HG02938 (cell line): ENCODE measurements at regions not wholly inside any gene's neighbourhood (a gene's known extent, or its start where the extent isn't known, plus 50 kb on each side); places are given as distances from the start of the nearest gene placed in this dataset.

Experiments
- ATAC-seq: cut with Tn5 transposase; IDR thresholded peaks from one replicate; pipeline ENCODE4 v1.9.1; 2021; ENCODE audit warnings: mild to moderate bottlenecking, moderate library complexity; ENCODE audit not compliant: unreplicated experiment

- ATAC-seq = no peak
Measured at GRCh38 chr2:236317938-236318396, 53.8 kb upstream of the ASB18 start.

DNA sequence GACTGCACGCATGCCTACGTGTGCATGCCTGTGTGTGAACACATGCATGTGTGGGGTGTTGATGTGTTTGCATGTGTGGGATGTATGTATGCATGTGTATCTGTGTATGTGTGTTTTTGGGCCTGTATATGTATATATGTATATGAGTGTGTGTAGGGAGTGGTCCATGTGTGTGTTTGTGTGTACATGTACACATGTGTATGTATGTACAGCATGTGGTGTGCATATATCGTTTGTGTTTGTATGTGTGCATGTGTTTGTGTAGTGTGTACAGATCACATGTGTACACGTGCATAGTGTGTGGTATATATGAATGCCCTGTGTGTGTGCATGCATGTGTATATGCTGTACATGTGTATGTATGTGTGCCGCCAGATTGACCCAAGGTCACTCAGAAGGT, 54.2 kb upstream of the ASB18 start:
- no peak for ATAC-seq

GRCh38 chr2:236319036-236319435, 54.8 kb upstream of the ASB18 start:
- no peak for ATAC-seq

GRCh38 chr2:236321415-236321814, 57.2 kb upstream of the ASB18 start:
- ATAC-seq = no peak

DNA sequence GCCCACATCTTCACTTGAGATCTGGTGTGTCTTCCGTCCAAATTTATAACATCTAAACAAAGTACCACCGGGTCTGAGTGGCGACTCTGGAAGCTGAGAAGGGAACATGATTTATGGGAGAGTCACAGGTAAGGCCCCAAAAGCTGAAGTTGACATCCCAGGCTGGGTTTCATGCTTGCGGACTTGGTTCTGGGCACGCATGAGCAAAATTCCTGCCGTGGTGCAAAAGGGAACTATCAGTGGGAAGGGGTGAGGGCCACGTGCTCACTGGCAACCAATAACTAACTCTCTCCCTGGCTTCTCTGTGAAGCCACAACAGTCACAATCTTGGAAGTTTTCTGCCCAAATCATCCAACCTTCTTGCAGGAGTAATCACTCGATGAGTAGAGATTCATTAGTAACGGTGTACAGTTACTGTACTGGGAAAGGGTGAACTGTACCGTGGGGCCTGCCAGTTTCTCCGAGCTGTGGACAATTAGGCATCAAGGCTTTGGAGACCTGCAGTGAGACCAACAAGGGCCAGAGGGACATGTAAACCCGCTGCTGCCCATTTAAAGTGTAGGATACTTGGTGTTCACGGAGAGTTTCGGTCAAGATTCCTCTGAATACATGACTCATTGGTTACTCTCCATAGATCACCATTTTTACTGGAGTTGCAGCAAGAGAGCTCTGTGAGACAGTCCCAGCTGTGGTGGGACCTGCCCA, 69.4 kb upstream of the ASB18 start:
- no peak for ATAC-seq

DNA sequence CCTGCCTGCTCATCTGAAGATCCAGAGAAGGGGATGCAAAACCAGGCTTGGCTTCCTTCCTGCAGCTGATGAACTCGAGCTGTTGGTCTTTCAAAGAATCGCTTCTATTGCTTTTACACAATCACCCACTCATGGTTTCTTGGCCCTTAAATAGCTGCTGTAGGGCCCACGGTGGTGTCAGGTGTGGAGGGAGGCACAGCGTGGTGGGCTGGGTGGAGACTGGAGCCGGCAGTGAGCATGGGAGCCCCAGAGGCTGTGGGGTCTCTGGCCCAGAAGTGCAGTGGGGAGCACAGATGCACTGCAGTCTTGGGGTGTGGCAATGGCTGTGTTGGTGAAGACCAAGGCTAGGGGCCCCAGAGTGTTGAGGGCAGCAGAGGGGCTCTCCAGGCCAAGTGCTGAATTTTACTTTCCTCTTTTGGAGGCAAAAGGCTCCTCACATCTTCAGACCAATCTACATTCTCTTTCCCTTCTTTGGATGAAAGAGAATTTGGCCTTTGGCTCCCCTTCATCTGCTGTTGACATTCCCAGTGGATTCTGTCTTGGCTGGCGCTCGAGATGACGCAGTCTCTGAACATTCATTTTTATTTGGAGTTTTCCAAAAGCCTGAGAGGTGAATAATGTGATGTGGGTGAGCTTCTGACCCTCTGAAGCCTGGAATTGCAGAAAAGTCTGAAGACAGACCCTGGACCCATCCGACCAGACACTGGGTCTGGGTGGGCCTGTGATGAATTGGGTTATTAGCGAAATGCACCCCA, 70.1 kb upstream of the ASB18 start:
- ATAC-seq = no peak

- ATAC-seq = no peak
Measured at GRCh38 chr2:236335696-236336574, 71.7 kb upstream of the ASB18 start.

DNA sequence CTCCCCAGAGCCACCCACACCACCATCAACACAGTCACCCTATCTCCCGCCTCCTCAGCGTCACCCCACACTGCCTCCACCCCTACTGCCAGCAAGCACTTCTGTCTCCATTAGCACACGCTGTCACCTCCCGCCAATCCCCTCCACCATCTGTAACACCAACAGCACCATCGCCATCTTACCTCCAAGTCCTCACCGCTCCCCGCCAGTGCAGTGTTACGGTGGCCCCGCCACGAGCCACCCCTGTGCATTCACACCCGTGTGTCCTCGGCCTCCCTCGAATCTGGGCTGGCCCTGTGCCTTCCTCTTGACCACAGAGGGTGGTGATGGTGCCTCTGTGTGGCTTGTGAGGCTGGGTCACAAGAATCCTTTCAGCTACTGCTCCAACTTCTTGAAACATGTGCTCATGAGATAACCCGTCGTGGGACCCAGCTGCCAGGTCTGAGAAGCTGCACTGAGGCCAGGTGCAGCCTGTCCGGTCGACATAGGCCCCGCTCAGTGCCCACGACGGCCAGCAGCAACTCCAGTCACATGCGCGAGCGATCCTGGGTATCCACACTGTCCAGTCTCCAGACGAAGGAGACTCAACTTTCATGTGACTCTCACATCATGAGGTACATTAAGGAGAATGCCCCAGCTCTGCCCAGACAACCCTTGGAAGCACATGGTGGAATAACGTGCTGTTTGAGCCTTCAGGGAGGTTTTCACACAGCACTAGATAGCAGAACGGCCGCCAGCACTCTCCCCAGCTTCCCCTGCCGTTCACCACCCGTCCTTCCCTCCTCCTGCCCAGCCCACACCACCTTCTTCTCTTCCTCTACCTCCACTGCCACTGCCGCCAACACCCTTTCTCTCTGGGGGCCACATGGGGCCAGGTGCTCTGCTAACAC, 72.6 kb upstream of the ASB18 start:
- ATAC-seq = no peak

- ATAC-seq = no peak
Measured at GRCh38 chr2:236337465-236338325, 73.5 kb upstream of the ASB18 start.

DNA sequence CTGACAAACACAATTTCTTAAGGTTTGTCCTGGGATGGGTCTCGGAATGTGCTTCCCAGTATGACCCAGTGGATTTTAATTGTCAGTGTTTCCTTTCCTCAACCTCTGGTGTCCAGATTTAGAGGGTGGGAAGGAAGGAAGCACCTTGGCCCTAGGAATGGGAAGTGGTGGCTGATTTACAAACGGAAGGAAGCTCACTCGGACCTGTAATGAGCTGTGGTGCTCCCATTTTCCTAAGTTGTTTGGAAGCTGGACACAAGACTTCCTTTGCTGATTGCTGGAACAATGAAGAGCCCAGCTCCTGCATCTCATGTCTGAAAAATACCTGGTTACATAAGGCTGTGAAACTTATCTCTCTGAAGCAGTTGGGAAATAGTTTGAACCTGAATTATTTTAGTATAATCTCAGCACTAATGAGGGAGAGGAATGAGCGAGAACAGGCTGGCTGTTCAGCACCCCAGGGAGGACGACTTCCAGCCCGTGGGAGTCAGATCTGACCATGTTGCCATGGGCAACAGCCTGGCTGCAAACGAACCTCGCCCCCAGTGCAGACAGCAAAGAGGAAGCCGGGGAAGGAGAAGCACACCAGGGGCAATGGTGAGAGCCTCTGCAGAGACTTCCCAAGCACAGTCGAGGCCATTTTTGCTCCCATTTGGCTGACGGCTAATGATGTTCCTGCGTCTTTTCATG, 74.4 kb upstream of the ASB18 start:
- no peak for ATAC-seq

DNA sequence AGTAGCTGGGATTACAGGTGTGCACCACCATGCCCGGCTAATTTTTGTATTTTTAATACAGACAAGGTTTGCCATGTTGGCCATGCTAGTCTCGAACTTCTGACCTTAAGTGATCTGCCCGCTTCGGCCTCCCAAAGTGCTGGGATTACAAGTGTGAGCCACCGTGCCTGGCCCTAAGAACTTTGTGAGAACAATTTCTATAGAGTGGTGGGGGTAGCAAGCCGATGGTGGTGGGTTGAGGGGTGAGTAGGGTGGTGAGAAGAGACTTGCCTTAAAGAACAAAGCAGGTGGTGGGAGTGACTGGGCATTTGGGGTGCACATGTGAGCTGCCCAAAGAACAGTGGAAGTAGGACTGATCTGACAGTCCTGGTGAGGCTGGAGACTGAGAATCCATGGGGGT, 76.0 kb upstream of the ASB18 start:
- ATAC-seq = no peak

- no peak for ATAC-seq
Measured at GRCh38 chr2:236341067-236341466, 76.9 kb upstream of the ASB18 start.

DNA sequence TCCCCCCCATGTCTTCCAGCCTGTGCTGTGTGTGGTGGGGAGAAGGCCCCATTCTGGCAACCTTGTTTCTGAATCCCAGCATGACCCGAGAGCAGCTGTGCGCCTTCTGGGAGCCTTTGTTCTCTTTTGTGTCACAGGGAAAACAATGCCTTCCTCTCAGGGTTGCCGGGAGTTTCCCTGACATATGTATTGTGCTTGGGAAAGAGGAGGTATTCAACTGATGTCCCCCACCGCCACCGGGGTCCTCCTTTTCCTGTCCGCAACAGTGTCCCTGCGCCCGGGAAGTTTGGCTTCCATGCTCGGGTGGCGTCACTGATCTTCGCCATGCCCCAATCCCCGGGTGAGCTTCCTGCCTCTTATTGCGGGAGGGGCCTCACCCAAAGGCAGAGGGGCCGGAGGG, 77.5 kb upstream of the ASB18 start:
- no peak for ATAC-seq

GRCh38 chr2:236342507-236342906, 78.3 kb upstream of the ASB18 start:
- ATAC-seq = no peak

- ATAC-seq = no peak
Measured at GRCh38 chr2:236342951-236343350, 78.7 kb upstream of the ASB18 start.

DNA sequence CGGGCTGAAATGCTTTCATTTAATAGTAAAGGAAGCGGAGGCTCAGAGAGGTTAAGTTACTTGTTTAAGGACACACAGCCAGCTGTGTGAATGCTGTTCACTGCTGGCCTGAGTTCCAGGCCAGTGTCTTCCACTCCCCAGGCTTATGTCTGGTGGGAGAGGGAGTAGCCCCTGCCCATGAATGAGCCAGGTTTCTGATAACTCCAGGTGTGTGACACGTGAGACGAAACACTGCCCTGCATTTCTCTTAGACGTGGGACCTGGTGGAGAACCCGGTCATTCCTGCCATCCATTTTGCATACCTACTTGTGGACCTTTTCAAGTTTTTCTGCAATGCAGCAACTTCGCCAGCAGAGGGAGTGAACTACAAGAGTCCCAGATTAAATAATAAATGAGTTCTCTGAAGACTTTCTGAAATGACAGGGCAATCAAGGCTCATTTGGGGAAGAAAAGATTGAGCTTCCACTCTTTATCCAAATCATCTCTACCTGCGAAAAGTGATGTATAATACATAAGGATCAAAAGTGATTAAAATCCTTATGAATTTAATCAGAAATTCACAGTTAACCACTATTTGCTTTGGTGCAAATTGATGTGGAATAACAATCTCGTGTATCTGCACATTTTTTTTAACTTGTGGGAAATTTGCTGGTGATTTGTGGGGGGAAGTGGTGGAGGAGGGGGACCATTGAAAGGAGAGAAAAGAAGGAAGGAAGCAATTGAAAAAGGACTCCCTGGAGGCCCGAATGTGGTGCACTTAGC, 79.4 kb upstream of the ASB18 start:
- no peak for ATAC-seq

- no peak for ATAC-seq
Measured at GRCh38 chr2:236344446-236344845, 80.2 kb upstream of the ASB18 start.

DNA sequence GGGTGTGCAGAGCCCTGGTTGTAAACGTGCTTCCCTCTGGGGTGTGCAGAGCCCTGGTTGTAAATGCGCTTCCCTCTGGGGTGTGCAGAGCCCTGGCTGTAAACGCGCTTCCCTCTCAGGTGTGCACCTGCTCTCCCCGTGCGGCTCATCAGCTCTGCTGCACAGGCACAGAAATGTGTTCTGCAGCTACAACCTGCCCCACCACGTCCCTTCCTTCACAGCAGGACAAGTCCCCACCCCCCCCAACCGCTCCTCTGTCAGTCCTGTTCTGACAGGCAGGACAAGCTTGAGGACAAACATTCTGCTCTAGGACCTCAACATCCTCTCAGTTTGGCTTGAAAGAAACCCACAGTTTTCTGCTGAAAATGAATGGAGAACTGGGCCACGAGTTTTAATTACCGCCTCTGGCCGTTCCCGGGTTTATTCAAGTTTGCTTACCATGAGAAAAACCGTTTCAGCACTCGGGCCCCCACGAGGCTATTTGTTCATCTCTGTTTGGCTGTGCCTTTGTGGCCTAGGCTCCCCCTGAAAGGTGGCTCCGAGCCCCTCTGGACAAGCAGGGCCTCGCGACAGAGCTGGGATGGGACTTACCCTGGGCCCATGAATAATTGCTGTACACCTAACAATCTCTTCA, 81.0 kb upstream of the ASB18 start:
- ATAC-seq = no peak
